ENCODE measurements at regions not wholly inside any gene's neighbourhood (a gene's known extent, or its start where the extent isn't known, plus 50 kb on each side); places are given as distances from the start of the nearest gene placed in this dataset.
"Not testable (repeated sequence)": the region's sequence is repeated elsewhere in the genome, so short reads cannot be mapped to it uniquely, and the experiment has no call there.

DNA sequence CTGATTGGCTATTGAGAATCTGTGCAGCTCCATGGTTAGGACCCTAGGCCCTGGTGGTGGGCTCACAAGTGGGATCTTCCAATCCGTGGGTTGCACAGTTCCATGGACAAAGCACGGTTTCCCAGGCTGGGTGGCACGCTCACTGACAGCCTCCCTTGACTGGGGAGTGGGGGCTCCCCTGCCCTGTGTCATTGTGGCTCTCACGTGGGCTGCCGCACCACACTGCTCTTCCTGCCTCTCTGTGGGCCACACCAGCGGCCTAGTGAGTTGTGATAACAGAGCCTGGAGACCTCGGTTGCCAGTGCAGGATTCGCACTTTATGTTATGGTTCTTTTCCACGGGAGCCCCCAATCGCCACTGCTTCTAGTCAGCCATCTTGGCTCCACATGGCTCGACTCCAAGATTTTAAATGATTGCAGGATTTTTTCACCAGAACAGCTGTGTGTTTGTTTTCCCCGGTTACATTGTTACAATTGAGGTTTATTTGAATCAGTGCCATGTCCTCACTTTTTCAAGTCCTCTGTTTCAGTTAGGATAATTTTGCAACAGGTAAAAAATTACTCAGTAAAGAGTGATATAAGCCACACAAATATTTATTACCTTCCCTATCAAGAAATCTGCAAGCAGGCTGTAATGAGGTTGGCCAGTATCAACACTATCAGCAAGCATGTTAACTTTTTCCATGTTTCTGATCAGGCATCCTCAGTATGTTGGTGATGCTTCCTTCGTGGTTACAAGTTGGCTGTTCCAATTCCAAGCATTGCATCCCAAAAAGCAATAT, 253.8 kb downstream of the ZNF608 start:
- DNase-seq (ENCODE audit: low read depth): no peak
- ChIA-PET POLR2A (no interaction called here), CTCF (no interaction called here)
- Histone ChIP-seq H3K36me3 (ENCODE audit: control insufficient read depth, insufficient read depth, low read length) (no peaks in the 10 kb centered on the region), H3K4me3 (ENCODE audit: low read depth, low read length) (no peak overlapping the region), H3K27me3 (ENCODE audit: control insufficient read depth, insufficient read depth, low read length) (no peaks in the 10 kb centered on the region)
- TF ChIP-seq, protein P1, sequence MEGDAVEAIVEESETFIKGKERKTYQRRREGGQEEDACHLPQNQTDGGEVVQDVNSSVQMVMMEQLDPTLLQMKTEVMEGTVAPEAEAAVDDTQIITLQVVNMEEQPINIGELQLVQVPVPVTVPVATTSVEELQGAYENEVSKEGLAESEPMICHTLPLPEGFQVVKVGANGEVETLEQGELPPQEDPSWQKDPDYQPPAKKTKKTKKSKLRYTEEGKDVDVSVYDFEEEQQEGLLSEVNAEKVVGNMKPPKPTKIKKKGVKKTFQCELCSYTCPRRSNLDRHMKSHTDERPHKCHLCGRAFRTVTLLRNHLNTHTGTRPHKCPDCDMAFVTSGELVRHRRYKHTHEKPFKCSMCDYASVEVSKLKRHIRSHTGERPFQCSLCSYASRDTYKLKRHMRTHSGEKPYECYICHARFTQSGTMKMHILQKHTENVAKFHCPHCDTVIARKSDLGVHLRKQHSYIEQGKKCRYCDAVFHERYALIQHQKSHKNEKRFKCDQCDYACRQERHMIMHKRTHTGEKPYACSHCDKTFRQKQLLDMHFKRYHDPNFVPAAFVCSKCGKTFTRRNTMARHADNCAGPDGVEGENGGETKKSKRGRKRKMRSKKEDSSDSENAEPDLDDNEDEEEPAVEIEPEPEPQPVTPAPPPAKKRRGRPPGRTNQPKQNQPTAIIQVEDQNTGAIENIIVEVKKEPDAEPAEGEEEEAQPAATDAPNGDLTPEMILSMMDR (IDR thresholded peaks at IDR 0.05; ENCODE audit: insufficient read depth, low read depth, low read length): no peak

DNA sequence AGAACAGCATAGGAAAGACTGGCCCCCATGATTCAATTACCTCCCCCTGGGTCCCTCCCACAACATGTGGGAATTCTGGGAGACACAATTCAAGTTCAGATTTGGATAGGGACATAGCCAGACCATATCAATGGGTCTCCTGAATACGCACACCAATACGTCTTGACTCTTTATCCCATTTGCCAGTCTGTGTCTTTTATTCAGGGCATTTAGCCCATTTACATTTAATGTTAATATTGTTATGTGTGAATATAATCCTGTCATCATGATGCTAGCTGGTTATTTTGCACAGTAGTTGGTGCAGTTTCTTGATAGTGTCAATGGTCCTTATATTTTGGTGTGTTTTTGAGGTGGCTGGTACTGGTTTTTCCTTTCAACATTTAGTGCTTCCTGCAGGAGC, 256.1 kb downstream of the ZNF608 start:
- H3K4me3 ChIP-seq (ENCODE audit: low read depth, low read length); POLR2A ChIA-PET; DNase-seq (ENCODE audit: low read depth); H3K36me3 ChIP-seq (ENCODE audit: control insufficient read depth, insufficient read depth, low read length); H3K27me3 ChIP-seq (ENCODE audit: control insufficient read depth, insufficient read depth, low read length): not testable (repeated sequence)
- CTCF ChIA-PET: interaction anchor here (0.7 kb wide), 1 partner anchor 12 kb away, joined by 3 read pairs; no protein-coding TSS in a partner anchor

DNA sequence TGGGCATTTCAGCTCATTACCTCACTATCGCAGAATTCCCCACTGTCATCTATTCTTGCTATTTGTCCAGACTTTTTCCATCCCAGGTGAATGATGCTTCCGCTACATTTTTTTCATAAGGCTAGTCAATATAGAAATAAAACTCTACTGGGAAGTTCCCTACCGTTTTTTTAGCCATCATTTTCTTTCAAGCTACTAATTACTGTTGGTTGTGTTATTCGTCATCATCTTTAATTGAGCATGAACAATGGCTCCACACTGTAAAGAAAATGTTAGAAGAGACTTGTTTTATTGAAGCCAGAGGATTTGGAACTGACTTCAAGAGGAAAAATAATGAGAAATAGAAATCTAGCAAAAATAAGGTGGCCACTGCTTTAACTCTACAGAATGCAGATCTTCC, 265.0 kb downstream of the ZNF608 start:
- H3K27me3 ChIP-seq (ENCODE audit: control insufficient read depth, insufficient read depth, low read length): no peaks in the 10 kb centered on the region
- TF ChIP-seq, protein P1 (IDR thresholded peaks at IDR 0.05; ENCODE audit: insufficient read depth, low read depth, low read length): no peak
- no peak for DNase-seq (ENCODE audit: low read depth)
- no peak overlapping the region for H3K4me3 ChIP-seq (ENCODE audit: low read depth, low read length)
- CTCF ChIA-PET: no interaction called here
- no peaks in the 10 kb centered on the region for H3K36me3 ChIP-seq (ENCODE audit: control insufficient read depth, insufficient read depth, low read length)
- POLR2A ChIA-PET: no interaction called here

DNA sequence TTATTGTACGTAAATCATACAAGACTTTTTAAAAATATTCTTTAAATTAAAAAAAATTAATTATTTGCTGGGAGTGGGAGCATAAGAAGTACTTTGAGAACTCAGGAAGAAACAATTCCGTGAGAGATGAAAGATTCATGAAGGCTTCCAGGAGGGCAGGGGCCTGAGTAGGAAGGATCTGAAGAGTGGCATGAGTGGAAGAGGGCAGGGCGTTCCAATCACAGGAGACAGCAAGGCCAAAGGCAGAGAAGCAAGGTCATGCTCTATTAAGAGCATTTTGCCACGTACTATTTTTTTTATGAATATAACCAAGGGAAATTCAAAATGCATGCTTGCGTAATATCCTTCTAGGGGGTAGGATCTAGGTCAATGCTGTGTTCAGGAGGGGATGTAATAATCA, 265.5 kb downstream of the ZNF608 start:
- CTCF ChIA-PET: interaction anchor here (1.5 kb wide), 1 partner anchor 34 kb away, joined by 4 read pairs; no protein-coding TSS in a partner anchor
- DNase-seq (ENCODE audit: low read depth): no peak

DNA sequence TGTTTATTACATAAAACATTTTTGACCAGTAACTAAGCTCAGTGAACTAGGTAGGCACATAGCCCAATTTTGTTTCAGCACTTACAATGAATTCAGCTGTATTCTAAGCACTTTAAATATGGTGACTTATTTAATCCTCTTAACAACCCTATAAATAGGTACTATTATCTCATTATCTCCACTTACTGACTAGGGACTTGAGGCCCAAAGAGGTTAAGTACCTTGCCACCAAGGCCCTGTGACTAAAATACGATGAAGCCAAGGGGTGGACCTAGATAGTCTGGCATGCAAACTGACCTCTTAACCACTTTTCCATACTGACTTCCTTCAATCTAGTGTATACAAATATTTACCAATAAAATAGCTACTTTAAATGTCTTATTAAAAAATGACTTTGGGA, 266.4 kb downstream of the ZNF608 start:
- TF ChIP-seq, protein P1 (IDR thresholded peaks at IDR 0.05; ENCODE audit: insufficient read depth, low read depth, low read length): no peak
- no peak for DNase-seq (ENCODE audit: low read depth)
- no peaks in the 10 kb centered on the region for H3K36me3 ChIP-seq (ENCODE audit: control insufficient read depth, insufficient read depth, low read length)
- ChIA-PET POLR2A (no interaction called here), CTCF (interaction anchor here (1.5 kb wide), 1 partner anchor 35 kb away, joined by 4 read pairs; no protein-coding TSS in a partner anchor)
- H3K27me3 ChIP-seq (ENCODE audit: control insufficient read depth, insufficient read depth, low read length): no peaks in the 10 kb centered on the region
- no peak overlapping the region for H3K4me3 ChIP-seq (ENCODE audit: low read depth, low read length)

More for the DNA sequence above, 265.5 kb downstream of the ZNF608 start:
- no peak overlapping the region for H3K4me3 ChIP-seq (ENCODE audit: low read depth, low read length)
- TF ChIP-seq, protein P1 (IDR thresholded peaks at IDR 0.05; ENCODE audit: insufficient read depth, low read depth, low read length): no peak
- no peaks in the 10 kb centered on the region for H3K27me3 ChIP-seq (ENCODE audit: control insufficient read depth, insufficient read depth, low read length)
- POLR2A ChIA-PET: no interaction called here
- H3K36me3 ChIP-seq (ENCODE audit: control insufficient read depth, insufficient read depth, low read length): no peaks in the 10 kb centered on the region

DNA sequence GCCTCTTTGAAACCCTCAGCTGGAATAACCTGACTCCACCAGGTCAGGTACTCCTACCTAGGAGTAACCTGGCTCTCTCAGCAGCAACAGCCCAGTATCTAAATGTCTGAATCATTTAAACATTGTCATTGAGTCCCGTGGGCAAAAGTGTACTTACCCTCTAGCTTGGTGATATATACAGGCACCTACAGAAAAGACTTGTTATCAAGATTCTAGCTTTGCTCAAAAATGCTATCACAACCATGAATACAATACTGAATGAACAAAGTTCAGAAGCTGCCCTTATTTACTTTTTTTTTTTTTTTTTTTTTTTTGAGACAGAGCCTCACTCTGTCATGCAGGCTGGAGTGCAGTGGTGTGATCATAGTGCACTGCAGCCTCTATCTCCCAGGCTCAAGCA, 268.2 kb downstream of the ZNF608 start:
- CTCF ChIA-PET: interaction anchor here (0.6 kb wide), 1 partner anchor 12 kb away, joined by 3 read pairs; no protein-coding TSS in a partner anchor

More for the DNA sequence above, 268.2 kb downstream of the ZNF608 start:
- H3K36me3 ChIP-seq (ENCODE audit: control insufficient read depth, insufficient read depth, low read length): no peaks in the 10 kb centered on the region
- no peak overlapping the region for H3K4me3 ChIP-seq (ENCODE audit: low read depth, low read length)
- POLR2A ChIA-PET: no interaction called here
- no peaks in the 10 kb centered on the region for H3K27me3 ChIP-seq (ENCODE audit: control insufficient read depth, insufficient read depth, low read length)
- no peak for DNase-seq (ENCODE audit: low read depth)
- TF ChIP-seq, protein P1 (IDR thresholded peaks at IDR 0.05; ENCODE audit: insufficient read depth, low read depth, low read length): no peak
